Activated B cell treated with CpG ODN at 0.5 μM for 24 hours (primary cell): ENCODE measurements at regions not wholly inside any gene's neighbourhood (a gene's known extent, or its start where the extent isn't known, plus 50 kb on each side); places are given as distances from the start of the nearest gene placed in this dataset.

ENCODE experiments used
- ATAC-seq: fragments of 200-7000 bp; cut with Tn5 transposase; one replicate; pipeline ENCODE4 v1.10.0; 2021; ENCODE audit warnings: low read depth, mild to moderate bottlenecking, moderate library complexity
- CTCF ChIA-PET: fragments of 350-600 bp; sonication (Branson Sonifier 250); formaldehyde crosslinking; loops from one replicate; lab custom pipeline; 2021; ENCODE audit warnings: antibody characterized with exemption; lab: Charles Lee
- POLR2A ChIA-PET: fragments of 350-600 bp; sonication (Branson Sonifier 250); formaldehyde crosslinking; loops from one replicate; lab custom pipeline; 2021; ENCODE audit warnings: antibody characterized with exemption; lab: Charles Lee
- DNase-seq: peaks from one replicate; pipeline ENCODE4 v3.0.0; 2022
- H3K27ac Mint-ChIP-seq: one replicate; pipeline ENCODE4 v1.8.0; 2020; ENCODE audit warnings: mixed read lengths
- H3K27me3 Mint-ChIP-seq: one replicate; pipeline ENCODE4 v1.8.0; 2021; ENCODE audit warnings: mixed read lengths
- H3K36me3 Mint-ChIP-seq: one replicate; pipeline ENCODE4 v1.8.0; 2021; ENCODE audit warnings: low read depth, mixed read lengths
- H3K4me1 Mint-ChIP-seq: one replicate; pipeline ENCODE4 v1.8.0; 2021; ENCODE audit warnings: mixed read lengths
- H3K4me3 Mint-ChIP-seq: one replicate; pipeline ENCODE4 v1.8.0; 2020; ENCODE audit warnings: mild to moderate bottlenecking, mixed read lengths
- H3K9me3 Mint-ChIP-seq: one replicate; pipeline ENCODE4 v1.8.0; 2020; ENCODE audit warnings: mixed read lengths
- CTCF ChIP-seq: fragments of 200-600 bp; IDR thresholded peaks from one replicate; pipeline ENCODE4 v1.8.0; 2022; ENCODE audit warnings: antibody characterized with exemption, mild to moderate bottlenecking
- intact Hi-C: fragments of 100-400 bp; cut with micrococcal nuclease; formaldehyde crosslinking; loops from one replicate; pipeline ENCODE4 v1.15.1; 2024

GRCh38 chr17:37841232-37841631, 83.0 kb upstream of the TBC1D3K start:
- ChIA-PET POLR2A (interaction anchor here (0.6 to 1.9 kb wide), 4 partner anchors 11 to 290 kb away, joined by 3 to 9 read pairs (median 6); no protein-coding TSS in a partner anchor), CTCF (no interaction called here)
- Mint-ChIP-seq H3K4me1 (peaks cover 45% of the 10 kb centered on the region), H3K27me3 (peaks cover 7% of the 10 kb centered on the region), H3K9me3 (no peaks in the 10 kb centered on the region), H3K4me3 (no peak overlapping the region), H3K27ac (peak overlapping the region; percentile 15), H3K36me3 (no peaks in the 10 kb centered on the region)
- DNase-seq (no peak), ATAC-seq (no peak)
- intact Hi-C loops = loop anchor here (5.0 kb wide), 1 partner anchor 49 kb away; no protein-coding TSS in a partner anchor
- no peak for TF ChIP-seq CTCF

GRCh38 chr17:37840576-37840975, 83.6 kb upstream of the TBC1D3K start:
- no peak for TF ChIP-seq CTCF
- CTCF ChIA-PET = no interaction called here
- no peaks in the 10 kb centered on the region for H3K36me3 Mint-ChIP-seq
- intact Hi-C loops = loop anchor here (5.0 kb wide), 1 partner anchor 48 kb away; no protein-coding TSS in a partner anchor
- ATAC-seq (no peak), DNase-seq (no peak)
- peaks cover 40% of the 10 kb centered on the region for H3K4me1 Mint-ChIP-seq
- H3K27ac Mint-ChIP-seq = no peak overlapping the region
- POLR2A ChIA-PET = interaction anchor here (0.6 to 1.9 kb wide), 4 partner anchors 10 to 191 kb away, joined by 3 to 9 read pairs (median 7); no protein-coding TSS in a partner anchor
- H3K27me3 Mint-ChIP-seq = peaks cover 7% of the 10 kb centered on the region
- no peak overlapping the region for H3K4me3 Mint-ChIP-seq
- H3K9me3 Mint-ChIP-seq = no peaks in the 10 kb centered on the region

- Mint-ChIP-seq H3K4me1 (peaks cover 28% of the 10 kb centered on the region), H3K4me3 (no peak overlapping the region), H3K9me3 (no peaks in the 10 kb centered on the region), H3K36me3 (no peaks in the 10 kb centered on the region), H3K27me3 (peaks cover 7% of the 10 kb centered on the region), H3K27ac (no peak overlapping the region)
- ChIA-PET POLR2A (no interaction called here), CTCF (no interaction called here)
- TF ChIP-seq CTCF = no peak
- no peak for ATAC-seq
- intact Hi-C loops = no loop called here
- DNase-seq = no peak
These were observed 84.8 kb upstream of the TBC1D3K start for GRCh38 chr17:37839196-37839978.

- no peak for DNase-seq
- H3K4me3 Mint-ChIP-seq = no peak overlapping the region
- CTCF ChIA-PET = no interaction called here
These were observed 85.9 kb upstream of the TBC1D3K start for GRCh38 chr17:37838276-37838675.

More at GRCh38 chr17:37838276-37838675, 85.9 kb upstream of the TBC1D3K start:
- no peak for ATAC-seq
- TF ChIP-seq CTCF = no peak
- POLR2A ChIA-PET = no interaction called here
- Mint-ChIP-seq H3K36me3 (no peaks in the 10 kb centered on the region), H3K9me3 (no peaks in the 10 kb centered on the region), H3K27me3 (peaks cover 7% of the 10 kb centered on the region), H3K4me1 (peaks cover 22% of the 10 kb centered on the region), H3K27ac (peak overlapping the region; percentile 3)
- intact Hi-C loops = no loop called here
